ENCODE measurements at regions not wholly inside any gene's neighbourhood (a gene's known extent, or its start where the extent isn't known, plus 50 kb on each side); places are given as distances from the start of the nearest gene placed in this dataset.

DNA sequence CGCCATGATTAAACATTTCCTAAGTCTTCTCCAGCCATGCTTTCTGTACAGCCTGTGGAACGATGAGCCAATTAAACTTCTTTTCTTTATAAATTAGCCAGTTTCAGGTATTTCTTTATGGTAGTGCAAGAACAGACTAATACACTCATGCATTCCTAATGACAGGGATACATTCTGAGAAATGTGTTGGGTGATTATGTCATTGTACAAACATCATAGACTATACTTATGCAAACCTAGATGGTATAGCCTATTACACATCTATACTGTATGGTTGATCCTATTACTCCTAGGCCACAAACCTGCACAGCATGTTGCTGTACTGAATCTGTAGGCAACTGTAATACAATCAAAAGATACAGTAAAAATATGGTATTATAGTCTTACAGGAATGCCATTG, 83.1 kb downstream of the ATOH1 start:
- TF ChIP-seq KAT8 (CRISPR knock-in tag; IDR thresholded peaks at IDR 0.05) (no peak), MYC (CRISPR knock-in tag; IDR thresholded peaks at IDR 0.05; ENCODE audit: borderline replicate concordance) (no peak)

All from HepG2 (cell line).